B cell (primary cell): ENCODE measurements at regions not wholly inside any gene's neighbourhood (a gene's known extent, or its start where the extent isn't known, plus 50 kb on each side); places are given as distances from the start of the nearest gene placed in this dataset.

Source experiments
- ATAC-seq: fragments of 200-7000 bp; cut with Tn5 transposase; one replicate; pipeline ENCODE4 v1.10.0; 2021; ENCODE audit warnings: low read depth, mild to moderate bottlenecking, moderate number of reproducible peaks, moderate library complexity
- CTCF ChIA-PET: fragments of 350-600 bp; sonication (Branson Sonifier 250); formaldehyde crosslinking; loops from one replicate; lab custom pipeline; 2021; ENCODE audit warnings: antibody characterized with exemption, inconsistent platforms; lab: Charles Lee
- POLR2A ChIA-PET: fragments of 350-600 bp; sonication (Branson Sonifier 250); formaldehyde crosslinking; loops from one replicate; lab custom pipeline; 2021; ENCODE audit warnings: antibody characterized with exemption; lab: Charles Lee
- DNase-seq: peaks from one replicate; pipeline ENCODE4 v3.0.0; 2013
- H2AFZ ChIP-seq: 2 replicates; pipeline ENCODE4 v1.6.1; 2012; ENCODE audit warnings: mild to moderate bottlenecking, low read depth, low read length; ENCODE audit not compliant: insufficient read depth, poor library complexity, severe bottlenecking
- H3K27ac ChIP-seq, 2 donors: 1 replicate in 1 of 2; 2 replicates in 1 of 2; pipeline ENCODE4 v1.5.1; 2012 to 2013; ENCODE audit warnings: low read length in 2 of 2, mild to moderate bottlenecking in 2 of 2, moderate library complexity in 1 of 2
- H3K27me3 ChIP-seq, 4 experiments: fragments of 200-600 bp in 1 of 4; sonication (generic) in 1 of 4; replicated peaks in 1 of 4; 1 replicate in 2 of 4; 2 replicates in 2 of 4; pipeline versions ENCODE4 v1.6.1 to v1.7.0; 2013 to 2016; ENCODE audit warnings: low read length in 3 of 4, mild to moderate bottlenecking in 2 of 4, mixed read lengths in 1 of 4, moderate library complexity in 1 of 4; ENCODE audit not compliant: insufficient read depth in 4 of 4, control insufficient read depth in 3 of 4; ENCODE audit errors: control extremely low read depth in 1 of 4
- H3K36me3 ChIP-seq, 2 experiments: replicated peaks in 1 of 2; 1 replicate in 1 of 2; 2 replicates in 1 of 2; pipeline versions ENCODE4 v1.6.1 to v1.7.1; 2013; ENCODE audit warnings: low read length in 1 of 2; ENCODE audit not compliant: insufficient read depth in 2 of 2, control insufficient read depth in 1 of 2; ENCODE audit errors: control extremely low read depth in 1 of 2, extremely low read depth in 1 of 2
- H3K4me1 ChIP-seq, 2 donors: fragments of 200-600 bp in 1 of 2; sonication (generic) in 1 of 2; 1 replicate in 1 of 2; 2 replicates in 1 of 2; pipeline versions ENCODE4 v1.5.1 to v1.6.1; 2013 to 2017; ENCODE audit warnings: low read length in 2 of 2; ENCODE audit not compliant: control insufficient read depth in 2 of 2, insufficient read depth in 2 of 2
- H3K4me2 ChIP-seq: replicated peaks from 2 replicates; pipeline ENCODE3; 2012; ENCODE audit warnings: mild to moderate bottlenecking, low read depth, low read length; ENCODE audit not compliant: poor library complexity, severe bottlenecking
- H3K4me3 ChIP-seq, 5 experiments: fragments of 200-600 bp in 1 of 5; sonication (generic) in 1 of 5; 1 replicate in 3 of 5; 2 replicates in 2 of 5; pipeline versions ENCODE4 v1.5.1 to v1.7.0; 2011 to 2016; ENCODE audit warnings: low read length in 4 of 5, mild to moderate bottlenecking in 4 of 5, low read depth in 2 of 5, control low read depth in 1 of 5, moderate library complexity in 1 of 5; ENCODE audit not compliant: insufficient read depth in 1 of 5; ENCODE audit errors: control extremely low read depth in 1 of 5, extremely low read depth in 1 of 5
- H3K79me2 ChIP-seq: fragments of 200-600 bp; sonication (generic); one replicate; pipeline ENCODE4 v1.6.0; 2016; ENCODE audit warnings: low read length; ENCODE audit not compliant: control insufficient read depth, insufficient read depth
- H3K9ac ChIP-seq: fragments of 200-600 bp; sonication (generic); 2 replicates; pipeline ENCODE4 v1.6.1; 2017; ENCODE audit warnings: mild to moderate bottlenecking, low read length, moderate library complexity
- H3K9me3 ChIP-seq, 3 donors: one replicate each; pipeline versions ENCODE4 v1.6.1 to v1.7.1; 2013; ENCODE audit warnings: low read length in 2 of 3; ENCODE audit not compliant: control insufficient read depth in 2 of 3, insufficient read depth in 1 of 3; ENCODE audit errors: control extremely low read depth in 1 of 3
- H4K20me1 ChIP-seq: 2 replicates; pipeline ENCODE4 v1.6.0; 2012; ENCODE audit warnings: mild to moderate bottlenecking, low read length; ENCODE audit not compliant: insufficient read depth, control insufficient read depth, poor library complexity, severe bottlenecking
- H3K27ac Mint-ChIP-seq: one replicate; pipeline ENCODE4 v1.8.0; 2021; ENCODE audit warnings: mixed read lengths
- H3K27me3 Mint-ChIP-seq: one replicate; pipeline ENCODE4 v1.8.0; 2021; ENCODE audit warnings: mixed read lengths
- H3K4me1 Mint-ChIP-seq: one replicate; pipeline ENCODE4 v1.8.0; 2021; ENCODE audit warnings: mixed read lengths
- H3K4me3 Mint-ChIP-seq: one replicate; pipeline ENCODE4 v1.8.0; 2021; ENCODE audit warnings: mixed read lengths
- H3K9me3 Mint-ChIP-seq: one replicate; pipeline ENCODE4 v1.8.0; 2022; ENCODE audit warnings: mixed read lengths; ENCODE audit not compliant: insufficient read depth
- EZH2 ChIP-seq: IDR thresholded peaks from 2 replicates; pipeline ENCODE4 v1.6.1; 2012; ENCODE audit warnings: borderline replicate concordance, low read depth, mild to moderate bottlenecking, moderate library complexity, low read length; ENCODE audit not compliant: insufficient read depth, poor library complexity, severe bottlenecking
- WGBS: methylation state at CpG from one replicate; pipeline ENCODE4 v1.1.5; 2013; ENCODE audit warnings: missing lambda C conversion rate; ENCODE audit not compliant: insufficient coverage; 5-methylcytosine and 5-hydroxymethylcytosine counted together
- intact Hi-C: fragments of 100-400 bp; cut with micrococcal nuclease; formaldehyde crosslinking; loops from one replicate; pipeline ENCODE4 v1.10.0; 2022
- TF ChIP-seq, protein P1 (sequence below): fragments of 200-600 bp; IDR thresholded peaks from one replicate; pipeline ENCODE4 v1.8.0; 2022; ENCODE audit warnings: antibody characterized with exemption, mild to moderate bottlenecking

DNA sequence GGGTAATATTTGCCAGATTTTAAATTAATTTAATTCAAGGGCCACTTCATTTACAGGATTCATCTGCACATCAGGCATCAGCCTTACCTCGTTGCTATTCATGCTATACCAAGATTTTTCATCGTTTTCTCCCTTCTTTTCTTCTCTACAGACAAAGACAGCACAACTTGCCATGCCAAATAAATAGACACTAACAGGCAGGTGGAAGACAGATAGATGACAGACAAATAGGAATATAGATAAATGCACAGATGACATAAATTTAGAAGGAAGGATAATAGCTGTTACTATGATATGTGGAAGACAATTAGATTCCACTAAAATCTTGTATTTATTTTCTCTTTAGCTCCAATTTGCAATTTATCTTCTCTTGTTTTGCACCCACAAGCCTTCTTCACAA lies 164.5 kb upstream of the ARX start:
- TF ChIP-seq EZH2, result no peak

DNA sequence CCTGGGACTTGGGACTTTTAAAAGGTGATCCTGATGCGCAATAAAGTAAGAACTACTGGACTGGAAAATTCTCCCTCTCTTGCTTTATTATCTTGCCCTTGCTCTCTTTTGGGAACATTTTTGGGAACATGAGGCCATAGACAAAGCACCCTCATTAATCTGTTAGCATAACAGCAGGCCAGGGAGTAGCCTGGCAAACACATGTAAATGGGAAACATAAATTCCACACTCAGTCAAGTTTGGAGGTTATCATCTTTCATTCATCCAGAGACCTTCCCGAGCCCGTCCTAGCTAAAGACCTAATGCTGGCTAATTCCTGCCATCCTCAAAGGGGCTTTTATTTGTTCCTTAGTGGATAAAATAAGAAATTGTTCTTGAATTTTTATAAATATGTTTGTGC lies 162.8 kb upstream of the ARX start:
- no peaks in the 10 kb centered on the region for H4K20me1 ChIP-seq
- H3K9me3 Mint-ChIP-seq, result no peaks in the 10 kb centered on the region
- DNase-seq, result no peak
- no peaks in the 10 kb centered on the region for H3K4me1 ChIP-seq
- no peak overlapping the region for H3K4me3 Mint-ChIP-seq
- no peak overlapping the region for H2AFZ ChIP-seq
- H3K27me3 Mint-ChIP-seq, result no peaks in the 10 kb centered on the region
- H3K36me3 ChIP-seq, result no peaks in the 10 kb centered on the region
- no peak overlapping the region for H3K9ac ChIP-seq
- no peak for ATAC-seq
- H3K27ac Mint-ChIP-seq, result no peak overlapping the region
- intact Hi-C loops, result no loop called here
- POLR2A ChIA-PET, result no interaction called here
- H3K9me3 ChIP-seq, result no peaks in the 10 kb centered on the region
- no peak overlapping the region for H3K4me2 ChIP-seq
- H3K79me2 ChIP-seq, result no peaks in the 10 kb centered on the region
- no peak overlapping the region for H3K27ac ChIP-seq
- no CpG with 5 or more reads among the region's 3 CpGs for WGBS
- H3K4me3 ChIP-seq, result no peak overlapping the region
- TF ChIP-seq EZH2, result no peak
- TF ChIP-seq, protein P1, sequence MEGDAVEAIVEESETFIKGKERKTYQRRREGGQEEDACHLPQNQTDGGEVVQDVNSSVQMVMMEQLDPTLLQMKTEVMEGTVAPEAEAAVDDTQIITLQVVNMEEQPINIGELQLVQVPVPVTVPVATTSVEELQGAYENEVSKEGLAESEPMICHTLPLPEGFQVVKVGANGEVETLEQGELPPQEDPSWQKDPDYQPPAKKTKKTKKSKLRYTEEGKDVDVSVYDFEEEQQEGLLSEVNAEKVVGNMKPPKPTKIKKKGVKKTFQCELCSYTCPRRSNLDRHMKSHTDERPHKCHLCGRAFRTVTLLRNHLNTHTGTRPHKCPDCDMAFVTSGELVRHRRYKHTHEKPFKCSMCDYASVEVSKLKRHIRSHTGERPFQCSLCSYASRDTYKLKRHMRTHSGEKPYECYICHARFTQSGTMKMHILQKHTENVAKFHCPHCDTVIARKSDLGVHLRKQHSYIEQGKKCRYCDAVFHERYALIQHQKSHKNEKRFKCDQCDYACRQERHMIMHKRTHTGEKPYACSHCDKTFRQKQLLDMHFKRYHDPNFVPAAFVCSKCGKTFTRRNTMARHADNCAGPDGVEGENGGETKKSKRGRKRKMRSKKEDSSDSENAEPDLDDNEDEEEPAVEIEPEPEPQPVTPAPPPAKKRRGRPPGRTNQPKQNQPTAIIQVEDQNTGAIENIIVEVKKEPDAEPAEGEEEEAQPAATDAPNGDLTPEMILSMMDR, result no peak
- no peaks in the 10 kb centered on the region for H3K4me1 Mint-ChIP-seq
- CTCF ChIA-PET, result no interaction called here
- no peaks in the 10 kb centered on the region for H3K27me3 ChIP-seq

More for the DNA sequence above, 164.5 kb upstream of the ARX start:
- no peak overlapping the region for H3K27ac ChIP-seq
- H3K27me3 ChIP-seq, result no peaks in the 10 kb centered on the region
- H3K4me1 Mint-ChIP-seq, result no peaks in the 10 kb centered on the region
- ATAC-seq, result no peak
- H3K4me3 Mint-ChIP-seq, result no peak overlapping the region
- intact Hi-C loops, result no loop called here
- no peak overlapping the region for H3K9ac ChIP-seq
- no peak overlapping the region for H3K4me3 ChIP-seq
- H4K20me1 ChIP-seq, result no peaks in the 10 kb centered on the region
- ChIA-PET CTCF (no interaction called here), POLR2A (no interaction called here)
- H3K9me3 ChIP-seq, result no peaks in the 10 kb centered on the region
- no peaks in the 10 kb centered on the region for H3K9me3 Mint-ChIP-seq
- DNase-seq, result no peak
- H3K36me3 ChIP-seq, result no peaks in the 10 kb centered on the region
- no peak overlapping the region for H3K4me2 ChIP-seq
- H3K79me2 ChIP-seq, result no peaks in the 10 kb centered on the region
- no peaks in the 10 kb centered on the region for H3K4me1 ChIP-seq
- WGBS, result no CpG with 5 or more reads among the region's 2 CpGs
- H2AFZ ChIP-seq, result no peak overlapping the region
- no peak overlapping the region for H3K27ac Mint-ChIP-seq
- H3K27me3 Mint-ChIP-seq, result no peaks in the 10 kb centered on the region
